HCT116 (cell line): ENCODE measurements at regions not wholly inside any gene's neighbourhood (a gene's known extent, or its start where the extent isn't known, plus 50 kb on each side); places are given as distances from the start of the nearest gene placed in this dataset.

Source experiments
- ATAC-seq: fragments of 200-7000 bp; cut with Tn5 transposase; 2 replicates; pipeline ENCODE4 v1.9.1; 2020; ENCODE audit warnings: mild to moderate bottlenecking, moderate library complexity
- BruUV-seq: library from RNA; stranded (reverse); fragments of 400-500 nt; replicated peaks from 2 replicates; lab custom pipeline; 2021; lab: Mats Ljungman, UMichigan
- CTCF ChIA-PET: fragments of 300-600 bp; sonication (Branson Sonifier 250); formaldehyde crosslinking; loops from one replicate; lab custom pipeline; 2021; ENCODE audit warnings: antibody characterized with exemption; lab: Charles Lee
- POLR2A ChIA-PET: fragments of 300-600, 350-600 bp; sonication (Branson Sonifier 250); formaldehyde crosslinking; loops from one replicate; lab custom pipeline; 2021; ENCODE audit warnings: antibody characterized with exemption; lab: Charles Lee
- RAD21 ChIA-PET, 2 experiments: fragments of 300-600 bp; sonication (Branson Sonifier 250); formaldehyde crosslinking; loops; one replicate each; lab custom pipeline; 2023; ENCODE audit warnings: low total read pairs in 2 of 2; ENCODE audit not compliant: uncharacterized antibody in 2 of 2, unreplicated experiment in 2 of 2, low non-redundant PET in 1 of 2; lab: Charles Lee
- DNase-seq: peaks from one replicate; pipeline ENCODE4 v3.0.0-alpha.2; 2010; ENCODE audit warnings: low read depth, low spot score
- H2AFZ ChIP-seq: fragments of 200-600 bp; shearing (Covaris generic), sonication (generic); 2 replicates; pipeline ENCODE4 v1.6.1; 2017; ENCODE audit warnings: low read depth, mixed run types, mixed read lengths, antibody characterized with exemption, low read length; ENCODE audit not compliant: poor library complexity, severe bottlenecking
- H3K27ac ChIP-seq: 2 replicates; pipeline ENCODE4 v1.5.1; 2012; ENCODE audit warnings: low read depth, low read length
- H3K27me3 ChIP-seq: fragments of 200-600 bp; sonication (generic); 2 replicates; pipeline ENCODE4 v1.6.1; 2016; ENCODE audit warnings: mixed run types, low read length, mixed read lengths; ENCODE audit not compliant: insufficient read depth
- H3K36me3 ChIP-seq, 2 experiments: fragments of 200-500 bp in 1 of 2; fragments of 200-600 bp in 1 of 2; sonication (Bioruptor generic) in 1 of 2; sonication (generic) in 1 of 2; 2 replicates each; pipeline versions ENCODE4 v1.5.1 to v1.6.1; 2014 to 2016; ENCODE audit warnings: low read length in 2 of 2, inconsistent platforms in 1 of 2, mixed read lengths in 1 of 2, mixed run types in 1 of 2; ENCODE audit not compliant: insufficient read depth in 2 of 2, control insufficient read depth in 1 of 2
- H3K4me1 ChIP-seq, 2 experiments: fragments of 200-600 bp in 1 of 2; sonication (generic) in 1 of 2; 2 replicates each; pipeline versions ENCODE4 v1.5.1 to v1.6.1; 2012 to 2017; ENCODE audit warnings: low read length in 2 of 2, inconsistent platforms in 1 of 2, mild to moderate bottlenecking in 1 of 2, mixed read lengths in 1 of 2, mixed run types in 1 of 2, moderate library complexity in 1 of 2; ENCODE audit not compliant: insufficient read depth in 2 of 2, control insufficient read depth in 1 of 2
- H3K4me2 ChIP-seq: fragments of 200-600 bp; sonication (generic); 2 replicates; pipeline ENCODE4 v1.6.1; 2017; ENCODE audit warnings: mixed run types, low read length, mixed read lengths
- H3K4me3 ChIP-seq, 2 experiments: fragments of 200-600 bp in 1 of 2; sonication (generic) in 1 of 2; replicated peaks in 1 of 2; 2 replicates each; pipeline ENCODE4 v1.5.1; 2011 to 2016; ENCODE audit warnings: low read length in 2 of 2, control low read depth in 1 of 2, low read depth in 1 of 2, mild to moderate bottlenecking in 1 of 2, mixed read lengths in 1 of 2, mixed run types in 1 of 2
- H3K79me2 ChIP-seq: fragments of 200-600 bp; sonication (generic); 2 replicates; pipeline ENCODE4 v1.6.1; 2017; ENCODE audit warnings: mild to moderate bottlenecking, mixed run types, low read length, moderate library complexity, mixed read lengths; ENCODE audit not compliant: insufficient read depth
- H3K9ac ChIP-seq: fragments of 200-600 bp; sonication (generic); 2 replicates; pipeline ENCODE4 v1.6.1; 2016; ENCODE audit warnings: low read length, mixed read lengths
- H3K9me2 ChIP-seq: fragments of 200-600 bp; sonication (generic), shearing (Covaris generic); 2 replicates; pipeline ENCODE4 v1.6.1; 2017; ENCODE audit warnings: mixed run types, mild to moderate bottlenecking, moderate library complexity; ENCODE audit not compliant: insufficient read depth
- H3K9me3 ChIP-seq, 2 experiments: fragments of 200-500 bp in 1 of 2; fragments of 200-600 bp in 1 of 2; sonication (Bioruptor generic) in 1 of 2; sonication (generic) in 1 of 2; 2 replicates each; pipeline ENCODE4 v1.6.1; 2014 to 2017; ENCODE audit warnings: low read length in 2 of 2, mixed read lengths in 2 of 2, inconsistent platforms in 1 of 2, low read depth in 1 of 2, mild to moderate bottlenecking in 1 of 2, mixed run types in 1 of 2, moderate library complexity in 1 of 2; ENCODE audit not compliant: control insufficient read depth in 1 of 2, insufficient read depth in 1 of 2
- H4K20me1 ChIP-seq: fragments of 200-600 bp; sonication (generic), shearing (Covaris generic); 2 replicates; pipeline ENCODE4 v1.6.1; 2017; ENCODE audit warnings: mixed run types, mild to moderate bottlenecking, moderate library complexity; ENCODE audit not compliant: insufficient read depth
- CTCF ChIP-seq, 3 experiments: fragments of 200-600 bp in 1 of 3; sonication (generic) in 1 of 3; IDR thresholded peaks in 2 of 3; conservative IDR thresholded peaks in 1 of 3; 2 replicates each; pipeline ENCODE4 v1.5.1; 2012 to 2017; ENCODE audit warnings: low read depth in 2 of 3, low read length in 2 of 3, antibody characterized with exemption in 1 of 3, borderline replicate concordance in 1 of 3, control low read depth in 1 of 3, mild to moderate bottlenecking in 1 of 3, mixed read lengths in 1 of 3, mixed run types in 1 of 3, moderate library complexity in 1 of 3; ENCODE audit not compliant: insufficient read depth in 1 of 3
- EGR1 ChIP-seq: IDR thresholded peaks from 2 replicates; pipeline ENCODE4 v1.6.1; 2012; ENCODE audit warnings: low read depth
- ELF1 ChIP-seq: IDR thresholded peaks from 2 replicates; pipeline ENCODE4 v1.6.1; 2012; ENCODE audit warnings: low read depth, borderline replicate concordance
- JUND ChIP-seq: IDR thresholded peaks from 2 replicates; pipeline ENCODE4 v1.6.1; 2012
- RAD21 ChIP-seq: IDR thresholded peaks from 2 replicates; pipeline ENCODE4 v1.6.1; 2012; ENCODE audit warnings: low read depth, mild to moderate bottlenecking
- SP1 ChIP-seq: IDR thresholded peaks from 2 replicates; pipeline ENCODE4 v1.6.1; 2012; ENCODE audit warnings: low read depth
- SRF ChIP-seq: IDR thresholded peaks from 2 replicates; pipeline ENCODE4 v1.6.1; 2012; ENCODE audit warnings: low read depth
- TCF7L2 ChIP-seq: IDR thresholded peaks from 2 replicates; pipeline ENCODE4 v1.7.0; 2011; ENCODE audit warnings: borderline replicate concordance, inconsistent platforms; ENCODE audit not compliant: insufficient read depth, insufficient read length; ENCODE audit errors: extremely low read depth
- ZBTB33 ChIP-seq: IDR thresholded peaks from 2 replicates; pipeline ENCODE4 v1.6.1; 2011; ENCODE audit warnings: mild to moderate bottlenecking, low read length, moderate library complexity; ENCODE audit not compliant: insufficient replicate concordance; ENCODE audit errors: extremely low read depth
- ZNF274 ChIP-seq: fragments of 200-500 bp; sonication (Bioruptor generic); IDR thresholded peaks from 2 replicates; pipeline ENCODE4 v1.6.1; 2014; ENCODE audit warnings: mild to moderate bottlenecking, low read depth, low read length, inconsistent platforms
- intact Hi-C: fragments of 100-400 bp; cut with micrococcal nuclease; formaldehyde crosslinking; loops from 2 replicates; pipeline ENCODE4 v1.10.0; 2022

GRCh38 chr3:38984110-38984509, 67.6 kb downstream of the SCN11A start:
- RAD21 ChIA-PET, result no interaction called here
- Histone ChIP-seq H3K9ac (no peak overlapping the region), H3K36me3 (no peaks in the 10 kb centered on the region), H2AFZ (no peak overlapping the region), H3K4me2 (no peak overlapping the region), H3K79me2 (no peaks in the 10 kb centered on the region), H3K4me3 (no peak overlapping the region), H3K27ac (no peak overlapping the region)
- intact Hi-C loops, result no loop called here
- no peak for DNase-seq
- POLR2A ChIA-PET, result no interaction called here
- peak in 1 of 3 experiments; percentile 20; a peak in 1 of 6 replicates for TF ChIP-seq CTCF (IDR thresholded peaks at IDR 0.05 in 2 of 3, conservative IDR thresholded peaks at IDR 0.05 in 1 of 3; ENCODE audit: borderline replicate concordance in 1 of 3, insufficient read depth in 1 of 3, low read depth in 2 of 3, low read length in 2 of 3)
- TF ChIP-seq ELF1, result no peak
- TF ChIP-seq, all 23 proteins: peak for 1
- no peaks in the 10 kb centered on the region for H3K9me2 ChIP-seq
- ATAC-seq, result no peak
- CTCF ChIA-PET, result interaction anchor here (1.0 to 1.6 kb wide), 2 partner anchors 16 to 338 kb away, joined by 3 to 8 read pairs; no protein-coding TSS in a partner anchor
- H3K4me1 ChIP-seq, result no peaks in the 10 kb centered on the region
- no peaks in the 10 kb centered on the region for H4K20me1 ChIP-seq
- H3K9me3 ChIP-seq, result no peaks in the 10 kb centered on the region
- peaks cover 49% of the 10 kb centered on the region for H3K27me3 ChIP-seq
- no TSS peak for BruUV-seq

- Histone ChIP-seq H3K4me2 (no peak overlapping the region), H3K4me3 (no peak overlapping the region), H3K36me3 (no peaks in the 10 kb centered on the region), H3K4me1 (no peaks in the 10 kb centered on the region), H3K27me3 (peaks cover 35% of the 10 kb centered on the region), H3K9ac (no peak overlapping the region), H3K27ac (no peak overlapping the region), H2AFZ (no peak overlapping the region), H3K9me2 (no peaks in the 10 kb centered on the region), H4K20me1 (no peaks in the 10 kb centered on the region), H3K79me2 (no peaks in the 10 kb centered on the region), H3K9me3 (no peaks in the 10 kb centered on the region)
- POLR2A ChIA-PET, result no interaction called here
- no peak for DNase-seq
- RAD21 ChIA-PET, result no interaction called here
- intact Hi-C loops, result no loop called here
- ATAC-seq, result no peak
- CTCF ChIA-PET, result no interaction called here
- BruUV-seq, result no TSS peak
- no peak for TF ChIP-seq CTCF (IDR thresholded peaks at IDR 0.05 in 2 of 3, conservative IDR thresholded peaks at IDR 0.05 in 1 of 3; ENCODE audit: borderline replicate concordance in 1 of 3, insufficient read depth in 1 of 3, low read depth in 2 of 3, low read length in 2 of 3)
- no peak for TF ChIP-seq EGR1
- TF ChIP-seq RAD21, result no peak
- no peak for TF ChIP-seq ZBTB33
- TF ChIP-seq ZNF274, result no peak
- TF ChIP-seq SRF, result no peak
- no peak for TF ChIP-seq ELF1
- no peak for TF ChIP-seq JUND
- TF ChIP-seq TCF7L2, result no peak
- no peak for TF ChIP-seq SP1
These were observed 70.8 kb downstream of the SCN11A start for GRCh38 chr3:38980938-38981337.
